Hepatocyte (in vitro differentiated cells): ENCODE measurements at regions not wholly inside any gene's neighbourhood (a gene's known extent, or its start where the extent isn't known, plus 50 kb on each side); places are given as distances from the start of the nearest gene placed in this dataset.
A peak's percentile ranks its signal among the peaks of the same experiment; 100 is the strongest.

Experiments used
- DNase-seq: peaks from one replicate; pipeline ENCODE4 v3.0.0-alpha.2; 2016; ENCODE audit warnings: low spot score
- H2AFZ ChIP-seq: fragments of 200-600 bp; sonication (generic); 2 replicates; pipeline ENCODE4 v1.6.0; 2016; ENCODE audit warnings: antibody characterized with exemption, mild to moderate bottlenecking
- H3K27ac ChIP-seq: fragments of 200-600 bp; sonication (generic); 2 replicates; pipeline ENCODE4 v1.5.1; 2016; ENCODE audit warnings: mild to moderate bottlenecking
- H3K27me3 ChIP-seq: fragments of 200-600 bp; sonication (generic); 2 replicates; pipeline ENCODE4 v1.6.1; 2016
- H3K36me3 ChIP-seq: fragments of 200-600 bp; sonication (generic); replicated peaks from 2 replicates; pipeline ENCODE4 v1.5.1; 2016; ENCODE audit warnings: low read depth; ENCODE audit not compliant: insufficient read depth
- H3K4me1 ChIP-seq: fragments of 200-600 bp; sonication (generic); 2 replicates; pipeline ENCODE4 v1.5.1; 2016; ENCODE audit warnings: mild to moderate bottlenecking, moderate library complexity; ENCODE audit not compliant: insufficient read depth
- H3K4me2 ChIP-seq: fragments of 200-600 bp; sonication (generic); 2 replicates; pipeline ENCODE4 v1.6.0; 2016
- H3K4me3 ChIP-seq: fragments of 200-600 bp; sonication (generic); 2 replicates; pipeline ENCODE4 v1.5.1; 2016; ENCODE audit warnings: mild to moderate bottlenecking
- H3K79me2 ChIP-seq: fragments of 200-600 bp; sonication (generic); 2 replicates; pipeline ENCODE4 v1.6.0; 2017; ENCODE audit warnings: mild to moderate bottlenecking
- H3K9me2 ChIP-seq: fragments of 200-600 bp; sonication (generic); replicated peaks from 2 replicates; pipeline ENCODE4 v1.6.0; 2017; ENCODE audit warnings: mild to moderate bottlenecking; ENCODE audit not compliant: insufficient read depth
- H3K9me3 ChIP-seq: fragments of 200-600 bp; sonication (generic); 2 replicates; pipeline ENCODE4 v1.5.1; 2016; ENCODE audit warnings: low read depth, mild to moderate bottlenecking
- H4K20me1 ChIP-seq: fragments of 200-600 bp; sonication (generic); 2 replicates; pipeline ENCODE4 v1.6.0; 2016; ENCODE audit warnings: mild to moderate bottlenecking; ENCODE audit not compliant: insufficient read depth, poor library complexity, severe bottlenecking
- CTCF ChIP-seq: fragments of 200-600 bp; sonication (generic); IDR thresholded peaks from 2 replicates; pipeline ENCODE4 v1.5.1; 2016; ENCODE audit warnings: antibody characterized with exemption, mild to moderate bottlenecking; ENCODE audit not compliant: poor library complexity
- EZH2 ChIP-seq: fragments of 200-600 bp; sonication (generic); IDR thresholded peaks from 2 replicates; pipeline ENCODE4 v1.6.1; 2016; ENCODE audit warnings: antibody characterized with exemption, mild to moderate bottlenecking, borderline replicate concordance
- EZH2phosphoT487 ChIP-seq: fragments of 200-600 bp; sonication (generic); IDR thresholded peaks from one replicate; pipeline ENCODE4 v1.6.1; 2018; ENCODE audit warnings: antibody characterized with exemption, mild to moderate bottlenecking, low read depth, moderate library complexity; ENCODE audit not compliant: unreplicated experiment, severe bottlenecking
- WGBS: methylation state at CpG from one replicate; pipeline ENCODE4 v1.1.6; 2016; ENCODE audit warnings: low lambda C conversion rate; ENCODE audit errors: missing lambda C conversion rate; 5-methylcytosine and 5-hydroxymethylcytosine counted together

- no peaks in the 10 kb centered on the region for H4K20me1 ChIP-seq
- H3K27ac ChIP-seq = no peak overlapping the region
- H3K9me2 ChIP-seq = no peaks in the 10 kb centered on the region
- no peaks in the 10 kb centered on the region for H3K9me3 ChIP-seq
- no peak for DNase-seq
- no peaks in the 10 kb centered on the region for H3K4me1 ChIP-seq
- no peaks in the 10 kb centered on the region for H3K79me2 ChIP-seq
- no peaks in the 10 kb centered on the region for H3K27me3 ChIP-seq
- H3K4me2 ChIP-seq = no peak overlapping the region
- TF ChIP-seq EZH2phosphoT487 (no peak), CTCF (no peak), EZH2 (no peak)
- H3K36me3 ChIP-seq = no peaks in the 10 kb centered on the region
- 89% methylated on average over 4 of the region's 4 CpGs for WGBS
- H2AFZ ChIP-seq = no peak overlapping the region
- H3K4me3 ChIP-seq = no peak overlapping the region
Measured at GRCh38 chr2:116074161-116074560, 1631.7 kb downstream of the DPP10 start.

- Histone ChIP-seq H4K20me1 (no peaks in the 10 kb centered on the region), H3K9me3 (no peaks in the 10 kb centered on the region), H3K27ac (no peak overlapping the region), H2AFZ (peak overlapping the region; percentile 41), H3K9me2 (no peaks in the 10 kb centered on the region), H3K79me2 (no peaks in the 10 kb centered on the region), H3K27me3 (no peaks in the 10 kb centered on the region), H3K4me1 (peaks cover 7% of the 10 kb centered on the region), H3K36me3 (no peaks in the 10 kb centered on the region), H3K4me2 (no peak overlapping the region), H3K4me3 (no peak overlapping the region)
- TF ChIP-seq EZH2 (no peak), EZH2phosphoT487 (no peak), CTCF (no peak)
- WGBS = 14% methylated on average over 3 of the region's 3 CpGs
- no peak for DNase-seq
Measured at GRCh38 chr2:116088236-116088635, 1645.8 kb downstream of the DPP10 start.

- TF ChIP-seq CTCF (no peak), EZH2phosphoT487 (no peak), EZH2 (no peak)
Measured at GRCh38 chr2:116094196-116094595, 1651.8 kb downstream of the DPP10 start.

GRCh38 chr2:116095636-116096035, 1653.2 kb downstream of the DPP10 start:
- no peaks in the 10 kb centered on the region for H3K9me3 ChIP-seq
- no peak for DNase-seq
- H3K9me2 ChIP-seq = no peaks in the 10 kb centered on the region
- no peaks in the 10 kb centered on the region for H4K20me1 ChIP-seq
- H3K36me3 ChIP-seq = no peaks in the 10 kb centered on the region
- TF ChIP-seq CTCF = no peak
- no peak for TF ChIP-seq EZH2phosphoT487
- no peak for TF ChIP-seq EZH2
- H3K4me1 ChIP-seq = no peaks in the 10 kb centered on the region
- no peak overlapping the region for H2AFZ ChIP-seq
- H3K4me2 ChIP-seq = no peak overlapping the region
- 92% methylated on average over 4 of the region's 4 CpGs for WGBS
- H3K79me2 ChIP-seq = no peaks in the 10 kb centered on the region
- H3K27ac ChIP-seq = no peak overlapping the region
- H3K4me3 ChIP-seq = no peak overlapping the region
- H3K27me3 ChIP-seq = no peaks in the 10 kb centered on the region

More at GRCh38 chr2:116094196-116094595, 1651.8 kb downstream of the DPP10 start:
- WGBS = 60% methylated on average over 1 of the region's 1 CpG
- Histone ChIP-seq H3K79me2 (no peaks in the 10 kb centered on the region), H3K4me2 (no peak overlapping the region), H3K27ac (no peak overlapping the region), H3K36me3 (no peaks in the 10 kb centered on the region), H3K4me1 (no peaks in the 10 kb centered on the region), H3K4me3 (no peak overlapping the region), H2AFZ (no peak overlapping the region), H3K27me3 (no peaks in the 10 kb centered on the region), H4K20me1 (no peaks in the 10 kb centered on the region), H3K9me3 (no peaks in the 10 kb centered on the region), H3K9me2 (no peaks in the 10 kb centered on the region)
- no peak for DNase-seq
